H1 (cell line): ENCODE measurements at regions not wholly inside any gene's neighbourhood (a gene's known extent, or its start where the extent isn't known, plus 50 kb on each side); places are given as distances from the start of the nearest gene placed in this dataset.

Experiments used
- KDM1A ChIP-seq: fragments of 200-600, 300-600 bp; sonication (generic); IDR thresholded peaks from 2 replicates; pipeline ENCODE4 v1.7.1; 2016; ENCODE audit warnings: mild to moderate bottlenecking, low read length, borderline replicate concordance
- KDM5A ChIP-seq: fragments of 200-600 bp; IDR thresholded peaks from 2 replicates; pipeline ENCODE4 v1.7.1; 2012; ENCODE audit warnings: mild to moderate bottlenecking, low read length, inconsistent platforms, mixed read lengths
- NANOG ChIP-seq: IDR thresholded peaks from 2 replicates; pipeline ENCODE4 v1.6.1; 2011; ENCODE audit warnings: low read length, low read depth, mild to moderate bottlenecking, inconsistent platforms; ENCODE audit not compliant: insufficient read depth, poor library complexity, severe bottlenecking
- TAF7 ChIP-seq: optimal IDR thresholded peaks from 2 replicates; pipeline ENCODE3; 2011; ENCODE audit warnings: low read depth, mild to moderate bottlenecking, inconsistent platforms, low read length, moderate library complexity, borderline replicate concordance
- TF ChIP-seq, protein P1 (sequence below): fragments of 300-600 bp; sonication (generic); IDR thresholded peaks from 2 replicates; pipeline ENCODE4 v1.7.1; 2012; ENCODE audit warnings: low read length, moderate library complexity, mild to moderate bottlenecking, inconsistent platforms; ENCODE audit not compliant: insufficient replicate concordance
- TF ChIP-seq, protein P2 (sequence below), 3 experiments: IDR thresholded peaks; 1 replicate in 2 of 3; 2 replicates in 1 of 3; pipeline versions ENCODE4 v1.5.1 to v1.6.1; 2011; ENCODE audit warnings: low read length in 3 of 3, mild to moderate bottlenecking in 3 of 3, inconsistent platforms in 2 of 3, low read depth in 1 of 3, moderate library complexity in 1 of 3; ENCODE audit not compliant: insufficient read depth in 1 of 3; ENCODE audit errors: control extremely low read depth in 1 of 3
- TF ChIP-seq, protein P3 (sequence below): IDR thresholded peaks from 2 replicates; pipeline ENCODE4 v1.6.1; 2011; ENCODE audit warnings: low read depth, mild to moderate bottlenecking, low read length; ENCODE audit not compliant: insufficient read depth

DNA sequence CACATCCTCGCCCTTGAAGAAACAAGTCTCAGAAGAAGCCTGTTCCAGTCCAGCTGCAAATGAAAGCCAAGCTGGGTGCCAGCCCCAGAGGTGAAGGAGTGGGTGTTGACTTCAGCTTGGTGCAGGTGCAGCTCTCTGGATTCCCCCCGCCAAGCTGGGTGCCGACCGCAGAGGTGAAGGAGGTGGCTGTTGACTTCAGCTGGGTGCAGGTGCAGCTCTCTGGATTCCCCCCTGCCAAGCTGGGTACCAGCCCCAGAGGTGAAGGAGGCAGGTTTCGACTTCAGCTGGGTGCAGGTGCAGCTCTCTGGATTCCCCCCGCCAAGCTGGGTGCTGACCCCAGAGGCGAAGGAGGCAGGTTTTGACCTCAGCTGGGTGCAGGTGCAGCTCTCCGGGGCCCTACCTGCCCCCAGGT, 1234.0 kb downstream of the TBC1D22A start (continued):
- TF ChIP-seq, protein P1, sequence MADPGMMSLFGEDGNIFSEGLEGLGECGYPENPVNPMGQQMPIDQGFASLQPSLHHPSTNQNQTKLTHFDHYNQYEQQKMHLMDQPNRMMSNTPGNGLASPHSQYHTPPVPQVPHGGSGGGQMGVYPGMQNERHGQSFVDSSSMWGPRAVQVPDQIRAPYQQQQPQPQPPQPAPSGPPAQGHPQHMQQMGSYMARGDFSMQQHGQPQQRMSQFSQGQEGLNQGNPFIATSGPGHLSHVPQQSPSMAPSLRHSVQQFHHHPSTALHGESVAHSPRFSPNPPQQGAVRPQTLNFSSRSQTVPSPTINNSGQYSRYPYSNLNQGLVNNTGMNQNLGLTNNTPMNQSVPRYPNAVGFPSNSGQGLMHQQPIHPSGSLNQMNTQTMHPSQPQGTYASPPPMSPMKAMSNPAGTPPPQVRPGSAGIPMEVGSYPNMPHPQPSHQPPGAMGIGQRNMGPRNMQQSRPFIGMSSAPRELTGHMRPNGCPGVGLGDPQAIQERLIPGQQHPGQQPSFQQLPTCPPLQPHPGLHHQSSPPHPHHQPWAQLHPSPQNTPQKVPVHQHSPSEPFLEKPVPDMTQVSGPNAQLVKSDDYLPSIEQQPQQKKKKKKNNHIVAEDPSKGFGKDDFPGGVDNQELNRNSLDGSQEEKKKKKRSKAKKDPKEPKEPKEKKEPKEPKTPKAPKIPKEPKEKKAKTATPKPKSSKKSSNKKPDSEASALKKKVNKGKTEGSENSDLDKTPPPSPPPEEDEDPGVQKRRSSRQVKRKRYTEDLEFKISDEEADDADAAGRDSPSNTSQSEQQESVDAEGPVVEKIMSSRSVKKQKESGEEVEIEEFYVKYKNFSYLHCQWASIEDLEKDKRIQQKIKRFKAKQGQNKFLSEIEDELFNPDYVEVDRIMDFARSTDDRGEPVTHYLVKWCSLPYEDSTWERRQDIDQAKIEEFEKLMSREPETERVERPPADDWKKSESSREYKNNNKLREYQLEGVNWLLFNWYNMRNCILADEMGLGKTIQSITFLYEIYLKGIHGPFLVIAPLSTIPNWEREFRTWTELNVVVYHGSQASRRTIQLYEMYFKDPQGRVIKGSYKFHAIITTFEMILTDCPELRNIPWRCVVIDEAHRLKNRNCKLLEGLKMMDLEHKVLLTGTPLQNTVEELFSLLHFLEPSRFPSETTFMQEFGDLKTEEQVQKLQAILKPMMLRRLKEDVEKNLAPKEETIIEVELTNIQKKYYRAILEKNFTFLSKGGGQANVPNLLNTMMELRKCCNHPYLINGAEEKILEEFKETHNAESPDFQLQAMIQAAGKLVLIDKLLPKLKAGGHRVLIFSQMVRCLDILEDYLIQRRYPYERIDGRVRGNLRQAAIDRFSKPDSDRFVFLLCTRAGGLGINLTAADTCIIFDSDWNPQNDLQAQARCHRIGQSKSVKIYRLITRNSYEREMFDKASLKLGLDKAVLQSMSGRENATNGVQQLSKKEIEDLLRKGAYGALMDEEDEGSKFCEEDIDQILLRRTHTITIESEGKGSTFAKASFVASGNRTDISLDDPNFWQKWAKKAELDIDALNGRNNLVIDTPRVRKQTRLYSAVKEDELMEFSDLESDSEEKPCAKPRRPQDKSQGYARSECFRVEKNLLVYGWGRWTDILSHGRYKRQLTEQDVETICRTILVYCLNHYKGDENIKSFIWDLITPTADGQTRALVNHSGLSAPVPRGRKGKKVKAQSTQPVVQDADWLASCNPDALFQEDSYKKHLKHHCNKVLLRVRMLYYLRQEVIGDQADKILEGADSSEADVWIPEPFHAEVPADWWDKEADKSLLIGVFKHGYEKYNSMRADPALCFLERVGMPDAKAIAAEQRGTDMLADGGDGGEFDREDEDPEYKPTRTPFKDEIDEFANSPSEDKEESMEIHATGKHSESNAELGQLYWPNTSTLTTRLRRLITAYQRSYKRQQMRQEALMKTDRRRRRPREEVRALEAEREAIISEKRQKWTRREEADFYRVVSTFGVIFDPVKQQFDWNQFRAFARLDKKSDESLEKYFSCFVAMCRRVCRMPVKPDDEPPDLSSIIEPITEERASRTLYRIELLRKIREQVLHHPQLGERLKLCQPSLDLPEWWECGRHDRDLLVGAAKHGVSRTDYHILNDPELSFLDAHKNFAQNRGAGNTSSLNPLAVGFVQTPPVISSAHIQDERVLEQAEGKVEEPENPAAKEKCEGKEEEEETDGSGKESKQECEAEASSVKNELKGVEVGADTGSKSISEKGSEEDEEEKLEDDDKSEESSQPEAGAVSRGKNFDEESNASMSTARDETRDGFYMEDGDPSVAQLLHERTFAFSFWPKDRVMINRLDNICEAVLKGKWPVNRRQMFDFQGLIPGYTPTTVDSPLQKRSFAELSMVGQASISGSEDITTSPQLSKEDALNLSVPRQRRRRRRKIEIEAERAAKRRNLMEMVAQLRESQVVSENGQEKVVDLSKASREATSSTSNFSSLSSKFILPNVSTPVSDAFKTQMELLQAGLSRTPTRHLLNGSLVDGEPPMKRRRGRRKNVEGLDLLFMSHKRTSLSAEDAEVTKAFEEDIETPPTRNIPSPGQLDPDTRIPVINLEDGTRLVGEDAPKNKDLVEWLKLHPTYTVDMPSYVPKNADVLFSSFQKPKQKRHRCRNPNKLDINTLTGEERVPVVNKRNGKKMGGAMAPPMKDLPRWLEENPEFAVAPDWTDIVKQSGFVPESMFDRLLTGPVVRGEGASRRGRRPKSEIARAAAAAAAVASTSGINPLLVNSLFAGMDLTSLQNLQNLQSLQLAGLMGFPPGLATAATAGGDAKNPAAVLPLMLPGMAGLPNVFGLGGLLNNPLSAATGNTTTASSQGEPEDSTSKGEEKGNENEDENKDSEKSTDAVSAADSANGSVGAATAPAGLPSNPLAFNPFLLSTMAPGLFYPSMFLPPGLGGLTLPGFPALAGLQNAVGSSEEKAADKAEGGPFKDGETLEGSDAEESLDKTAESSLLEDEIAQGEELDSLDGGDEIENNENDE: no peak
- TF ChIP-seq, protein P2, sequence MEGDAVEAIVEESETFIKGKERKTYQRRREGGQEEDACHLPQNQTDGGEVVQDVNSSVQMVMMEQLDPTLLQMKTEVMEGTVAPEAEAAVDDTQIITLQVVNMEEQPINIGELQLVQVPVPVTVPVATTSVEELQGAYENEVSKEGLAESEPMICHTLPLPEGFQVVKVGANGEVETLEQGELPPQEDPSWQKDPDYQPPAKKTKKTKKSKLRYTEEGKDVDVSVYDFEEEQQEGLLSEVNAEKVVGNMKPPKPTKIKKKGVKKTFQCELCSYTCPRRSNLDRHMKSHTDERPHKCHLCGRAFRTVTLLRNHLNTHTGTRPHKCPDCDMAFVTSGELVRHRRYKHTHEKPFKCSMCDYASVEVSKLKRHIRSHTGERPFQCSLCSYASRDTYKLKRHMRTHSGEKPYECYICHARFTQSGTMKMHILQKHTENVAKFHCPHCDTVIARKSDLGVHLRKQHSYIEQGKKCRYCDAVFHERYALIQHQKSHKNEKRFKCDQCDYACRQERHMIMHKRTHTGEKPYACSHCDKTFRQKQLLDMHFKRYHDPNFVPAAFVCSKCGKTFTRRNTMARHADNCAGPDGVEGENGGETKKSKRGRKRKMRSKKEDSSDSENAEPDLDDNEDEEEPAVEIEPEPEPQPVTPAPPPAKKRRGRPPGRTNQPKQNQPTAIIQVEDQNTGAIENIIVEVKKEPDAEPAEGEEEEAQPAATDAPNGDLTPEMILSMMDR (IDR thresholded peaks at IDR 0.05; ENCODE audit: control extremely low read depth in 1 of 3, insufficient read depth in 1 of 3, low read depth in 1 of 3, low read length in 3 of 3): no peak
- TF ChIP-seq, protein P3, sequence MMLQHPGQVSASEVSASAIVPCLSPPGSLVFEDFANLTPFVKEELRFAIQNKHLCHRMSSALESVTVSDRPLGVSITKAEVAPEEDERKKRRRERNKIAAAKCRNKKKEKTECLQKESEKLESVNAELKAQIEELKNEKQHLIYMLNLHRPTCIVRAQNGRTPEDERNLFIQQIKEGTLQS: no peak
- no peak for TF ChIP-seq TAF7
- TF ChIP-seq KDM1A: no peak
- no peak for TF ChIP-seq NANOG
- TF ChIP-seq KDM5A: no peak
